ENCODE measurements at regions not wholly inside any gene's neighbourhood (a gene's known extent, or its start where the extent isn't known, plus 50 kb on each side); places are given as distances from the start of the nearest gene placed in this dataset.
"Not testable (repeated sequence)": the region's sequence is repeated elsewhere in the genome, so short reads cannot be mapped to it uniquely, and the experiment has no call there.

DNA sequence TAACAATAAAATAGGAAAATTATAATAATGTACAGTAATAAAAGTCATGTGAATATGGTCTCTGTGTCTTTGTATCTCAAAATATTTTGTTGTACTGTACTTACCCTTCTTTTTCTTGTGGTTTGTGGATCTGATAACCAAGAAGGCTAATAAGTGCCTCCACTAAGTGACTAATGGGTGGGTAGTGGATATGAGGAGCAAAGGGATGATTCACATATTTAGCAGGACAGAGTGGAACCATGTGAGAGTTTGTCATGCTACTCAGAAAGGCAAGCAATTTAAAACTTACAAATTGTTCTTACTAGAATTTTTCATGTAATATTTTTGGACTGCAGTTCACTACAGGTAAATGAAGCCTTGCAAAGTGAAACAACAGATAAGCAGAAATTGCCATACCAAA, 1241.2 kb upstream of the CDH2 start:
- no peak for DNase-seq (ENCODE audit: low read depth, low spot score)

DNA sequence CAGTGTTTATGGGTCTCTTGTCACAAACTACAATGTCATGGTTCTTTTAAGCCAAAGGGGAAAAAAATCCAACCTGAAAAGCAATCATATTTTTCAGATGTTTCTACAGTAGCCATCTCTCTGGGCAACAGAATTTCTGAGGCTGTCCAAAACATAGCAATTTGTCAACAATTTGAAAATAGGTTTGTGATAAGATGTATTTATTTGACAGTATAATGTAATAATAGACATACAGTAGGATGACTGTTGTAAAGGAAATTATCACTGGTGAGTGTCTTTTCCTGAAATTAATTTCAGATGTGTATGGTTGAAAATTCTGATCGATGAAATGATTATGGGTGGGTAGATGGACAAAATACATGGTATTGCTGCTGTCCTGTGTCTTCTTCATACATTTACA, 1230.1 kb upstream of the CDH2 start:
- no peak for DNase-seq (ENCODE audit: low read depth, low spot score)

DNA sequence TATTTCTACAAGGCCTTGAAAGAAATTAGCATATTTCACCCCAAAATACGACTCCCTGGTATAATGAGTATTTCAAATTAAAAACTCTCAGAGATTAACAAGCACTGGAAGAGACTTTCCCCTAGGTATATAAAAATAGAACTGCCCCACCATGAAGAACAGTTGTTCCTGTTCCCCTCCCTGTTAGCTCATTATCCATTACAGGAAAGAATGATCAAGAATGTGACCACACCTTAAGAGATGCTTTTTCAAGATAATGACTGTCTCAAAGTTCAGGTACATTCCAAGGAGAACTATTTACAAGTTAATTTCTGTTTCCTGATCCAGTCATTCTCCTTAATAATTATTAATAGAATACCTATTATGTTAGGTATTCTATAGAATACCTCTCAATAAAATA, 1220.6 kb upstream of the CDH2 start:
- no peak for DNase-seq (ENCODE audit: low read depth, low spot score)

DNA sequence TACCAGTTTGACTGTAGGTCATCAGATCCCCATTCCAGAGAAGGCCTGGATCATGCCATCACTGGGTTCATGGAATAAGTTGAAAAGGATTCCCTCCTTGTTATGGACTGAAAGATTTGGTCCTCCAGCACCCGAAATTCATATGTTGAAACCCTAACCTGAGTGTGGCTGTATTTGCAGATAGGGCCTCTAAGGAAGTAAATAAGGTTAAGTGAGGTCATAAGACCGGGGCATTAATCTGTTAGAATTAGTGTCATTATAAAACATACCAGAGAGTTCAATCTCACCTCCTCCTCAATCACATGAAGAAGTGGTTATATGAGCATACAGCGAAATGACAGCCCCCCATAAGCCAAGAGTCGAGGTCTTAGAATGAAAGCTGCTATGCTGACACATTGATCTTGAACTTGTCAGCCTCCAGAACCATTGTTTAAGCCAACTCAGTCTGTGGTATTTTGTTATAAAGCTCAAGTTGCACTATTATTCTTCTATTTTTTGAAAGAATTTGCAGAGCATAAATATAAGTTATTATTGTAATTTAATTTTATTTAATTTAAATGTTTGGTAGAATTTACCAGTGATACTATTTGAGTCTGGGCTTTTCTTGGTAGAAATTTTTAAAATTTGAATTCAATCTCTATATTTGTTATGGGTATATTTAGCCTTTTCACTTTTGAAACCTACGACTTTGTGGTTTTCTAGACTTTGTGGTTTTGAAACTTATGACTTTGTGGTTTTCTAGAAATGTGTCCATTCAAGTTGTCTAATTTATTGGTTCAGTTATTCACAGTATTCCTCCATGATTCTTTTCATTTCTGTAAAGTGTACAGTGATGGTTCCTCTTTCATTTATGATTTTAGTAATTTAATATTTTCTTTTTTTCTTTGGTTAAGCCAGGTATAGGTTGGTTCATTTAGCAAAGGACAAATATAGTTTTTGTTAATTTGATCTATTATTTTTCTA, 1206.7 kb upstream of the CDH2 start:
- DNase-seq (ENCODE audit: low read depth, low spot score): no peak

DNA sequence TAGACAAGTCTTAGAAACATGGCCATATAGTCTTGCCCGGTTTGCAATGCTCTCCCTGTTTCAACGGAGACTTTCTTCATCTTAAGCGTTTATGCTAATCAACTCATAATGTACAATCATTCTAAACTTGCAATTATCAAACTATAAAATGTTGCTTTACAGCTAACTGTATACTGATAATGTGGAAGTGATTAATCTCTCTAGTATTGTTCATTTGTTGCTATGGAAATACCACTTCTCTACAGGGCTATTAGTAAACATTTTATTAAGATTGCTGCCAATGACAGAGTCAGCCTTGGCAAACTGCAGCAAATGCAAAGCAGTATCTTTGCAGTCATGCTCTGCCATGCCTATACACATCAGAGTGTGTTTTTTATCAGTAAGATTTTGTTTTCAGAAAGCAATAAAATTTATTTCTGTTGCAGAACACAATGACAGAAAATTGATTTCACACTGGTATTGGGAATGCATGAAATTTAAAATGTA, 1201.8 kb upstream of the CDH2 start:
- no peak for DNase-seq (ENCODE audit: low read depth, low spot score)

DNA sequence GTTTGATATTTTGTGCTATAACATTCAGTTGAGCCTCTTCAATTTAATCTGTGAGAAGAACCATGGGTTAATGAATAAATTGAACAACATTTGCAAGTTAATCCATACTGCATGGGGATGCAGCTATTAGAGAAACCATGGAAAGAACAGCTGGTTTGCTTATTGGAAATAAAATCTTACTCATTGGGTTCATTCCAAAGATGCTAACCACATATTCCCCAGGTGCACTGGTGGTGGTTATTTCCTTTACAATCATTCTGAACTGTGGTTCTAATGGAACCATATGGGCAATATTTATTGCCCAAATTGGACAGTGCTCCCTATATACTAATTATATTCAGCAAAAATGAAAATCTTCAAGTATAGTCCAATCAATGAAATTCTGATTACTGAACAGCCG, 1200.4 kb upstream of the CDH2 start:
- no peak for DNase-seq (ENCODE audit: low read depth, low spot score)

DNA sequence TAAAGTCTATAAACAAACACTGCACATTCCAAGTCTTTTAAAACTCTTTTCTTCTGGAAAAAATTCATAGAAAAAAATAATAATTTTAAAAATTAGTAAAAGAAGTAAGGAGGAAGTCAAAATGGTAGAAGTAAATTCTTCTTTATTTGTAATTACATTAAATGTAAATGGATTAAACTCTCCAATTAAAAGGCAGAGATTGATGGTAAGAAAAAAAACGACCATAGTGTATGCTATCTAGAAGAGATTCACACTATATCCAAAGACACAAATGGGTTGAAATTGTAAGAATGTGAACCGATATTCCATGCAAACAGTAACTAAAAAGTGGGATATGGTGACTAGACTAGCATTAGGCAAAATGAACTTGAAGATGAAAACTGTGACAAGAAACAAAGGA, 1196.1 kb upstream of the CDH2 start:
- DNase-seq (ENCODE audit: low read depth, low spot score): no peak

DNA sequence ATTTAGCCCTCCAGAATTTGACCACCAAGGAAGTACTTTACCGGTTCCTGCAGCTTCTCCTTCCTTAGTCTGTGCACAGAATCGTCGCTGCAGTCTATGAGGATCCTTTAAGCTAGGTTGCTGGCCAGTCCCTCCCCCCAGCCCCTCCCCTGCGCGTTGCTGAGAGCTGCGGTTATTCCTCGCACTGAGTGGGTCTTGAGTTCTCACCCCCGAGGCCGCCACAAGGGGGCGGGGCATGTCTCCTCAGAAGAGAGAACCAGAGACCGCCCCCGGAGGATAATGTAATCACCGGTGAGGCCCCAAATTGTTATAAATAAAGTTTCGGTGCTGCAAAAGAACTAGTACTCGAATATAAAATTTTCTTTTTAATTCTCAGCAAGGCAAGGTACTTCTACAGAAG, 1184.9 kb upstream of the CDH2 start:
- peak; percentile 85 for DNase-seq (ENCODE audit: low read depth, low spot score)

DNA sequence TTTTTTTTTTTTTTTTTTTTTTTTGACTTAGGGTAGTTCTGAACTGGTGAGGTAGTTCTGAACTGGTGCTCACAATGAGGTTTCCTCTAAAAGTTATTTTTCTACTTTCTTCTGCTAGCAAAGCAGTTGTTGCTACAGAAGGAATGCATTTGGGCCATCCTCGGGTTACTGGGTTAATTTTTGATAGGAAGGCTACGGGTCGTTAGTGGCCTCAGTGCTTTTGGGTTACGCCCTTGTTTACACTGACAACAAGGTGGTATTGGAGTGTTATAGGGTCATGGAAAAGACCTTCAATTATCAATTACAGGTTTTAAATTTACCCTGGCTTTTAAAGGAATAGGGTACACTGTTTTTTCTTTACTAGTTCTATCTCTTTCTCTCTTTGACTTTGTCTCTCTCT, 1183.7 kb upstream of the CDH2 start:
- not testable (repeated sequence) for DNase-seq (ENCODE audit: low read depth, low spot score)

DNA sequence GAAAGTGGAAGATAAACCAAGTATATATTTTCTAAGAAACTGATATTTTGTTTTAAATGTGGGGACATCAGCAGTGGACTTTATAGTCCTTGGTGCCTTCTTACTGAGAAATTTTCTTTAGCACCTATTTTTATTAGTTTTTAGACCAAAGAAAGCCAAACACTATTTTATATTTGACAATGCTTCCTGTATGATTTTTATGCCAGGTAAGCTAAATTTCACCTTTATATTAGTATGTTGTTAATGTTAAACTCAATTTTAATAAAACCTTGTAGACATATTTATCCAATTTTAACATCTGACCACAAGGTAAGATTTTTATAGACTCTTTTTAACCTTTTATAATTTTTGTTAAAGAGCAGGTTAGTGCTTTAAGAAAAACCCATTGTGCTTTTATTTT, 1182.3 kb upstream of the CDH2 start:
- DNase-seq (ENCODE audit: low read depth, low spot score): not testable (repeated sequence)

DNA sequence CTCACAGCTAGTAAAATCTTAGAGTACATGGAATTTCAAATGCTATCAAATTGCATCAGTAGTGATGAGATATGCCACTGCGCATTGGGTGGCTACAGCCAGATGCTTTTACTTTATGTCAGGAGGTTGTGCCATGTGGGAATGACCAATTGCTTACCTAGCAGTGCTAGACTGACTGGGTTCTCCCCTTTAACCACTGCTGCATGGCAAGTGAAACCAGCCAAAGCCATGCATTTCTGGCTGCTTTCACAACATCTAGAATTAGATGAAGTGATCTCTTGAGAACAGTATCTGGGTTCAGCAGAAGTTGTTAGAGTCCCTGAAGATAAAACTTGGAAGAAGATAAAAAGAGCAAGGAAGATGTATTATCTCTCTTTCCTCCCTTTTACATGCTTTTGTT, 1174.2 kb upstream of the CDH2 start:
- no peak for DNase-seq (ENCODE audit: low read depth, low spot score)

DNA sequence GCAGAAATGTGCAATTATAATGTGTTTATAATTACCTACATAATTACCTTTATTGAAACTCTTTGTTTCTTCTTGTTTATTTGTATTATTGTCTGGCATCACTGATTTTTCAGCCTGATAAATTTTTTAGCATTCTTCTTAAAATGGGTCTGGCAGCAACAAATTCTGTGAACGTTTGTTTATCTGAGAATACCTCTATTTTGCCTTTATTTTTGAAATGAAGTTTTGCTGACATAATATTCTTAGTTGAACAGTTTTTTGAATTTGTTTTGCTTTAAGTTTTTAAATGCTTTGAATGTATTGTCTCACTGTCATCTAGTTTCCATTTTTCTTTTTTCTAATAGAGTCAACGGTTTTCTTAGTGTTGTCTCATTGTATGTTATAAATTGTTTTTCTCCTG, 1152.0 kb upstream of the CDH2 start:
- no peak for DNase-seq (ENCODE audit: low read depth, low spot score)

DNA sequence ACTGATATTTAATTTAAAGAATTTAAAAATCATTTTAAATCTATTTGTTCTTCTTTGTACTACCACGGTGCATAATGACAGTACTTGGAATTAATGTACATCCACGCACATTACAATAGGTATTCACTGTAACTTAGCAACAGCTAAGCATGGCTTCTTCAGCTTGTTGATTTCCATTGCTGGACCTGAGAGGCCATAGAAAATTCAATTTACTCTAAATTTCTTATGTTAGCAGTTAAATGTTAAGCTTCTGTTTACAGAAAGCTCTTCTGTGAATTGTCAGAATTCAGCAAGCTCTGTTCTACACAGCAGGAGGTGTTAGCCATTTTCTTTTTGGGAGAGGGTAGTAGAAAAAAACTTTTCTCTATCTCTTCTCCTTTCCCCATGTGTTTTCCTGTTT, 1149.3 kb upstream of the CDH2 start:
- DNase-seq (ENCODE audit: low read depth, low spot score): no peak

DNA sequence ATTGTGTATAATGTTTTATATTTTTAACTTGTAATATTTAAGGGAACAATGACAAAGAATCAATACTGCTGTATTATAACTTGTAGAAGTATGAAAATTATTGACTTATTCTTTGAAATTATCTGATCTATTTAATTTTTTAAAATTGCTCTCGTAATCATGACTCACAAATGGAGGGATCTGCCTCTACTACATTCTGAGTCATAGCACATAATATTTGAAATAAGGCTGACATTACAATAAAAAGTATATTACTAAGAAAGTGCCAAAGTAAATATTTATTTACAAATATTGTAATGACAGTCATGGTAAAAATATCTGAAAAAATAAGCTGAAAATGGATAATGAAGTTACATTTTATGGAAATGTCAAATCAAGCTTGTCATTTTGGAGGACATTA, 1144.6 kb upstream of the CDH2 start:
- no peak for DNase-seq (ENCODE audit: low read depth, low spot score)

DNA sequence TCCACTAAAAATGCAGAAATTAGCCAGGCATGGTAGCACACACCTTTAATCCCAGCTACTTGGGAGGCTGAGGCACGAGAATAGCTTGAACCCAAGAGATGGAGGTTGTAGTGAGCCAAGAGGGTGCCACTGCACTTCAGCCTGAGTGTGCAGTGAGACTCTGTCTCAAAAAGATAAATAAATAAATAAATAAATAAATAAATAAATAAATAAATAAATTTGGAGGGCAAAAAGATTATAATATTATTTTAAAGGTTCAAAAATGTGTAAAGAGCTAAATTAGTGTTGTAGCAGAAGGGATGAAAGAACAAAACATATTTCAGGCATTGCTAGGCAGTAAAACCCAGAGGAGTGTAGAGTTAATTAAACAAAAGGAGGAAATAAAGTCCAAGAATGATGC, 1136.4 kb upstream of the CDH2 start:
- DNase-seq (ENCODE audit: low read depth, low spot score): no peak

DNA sequence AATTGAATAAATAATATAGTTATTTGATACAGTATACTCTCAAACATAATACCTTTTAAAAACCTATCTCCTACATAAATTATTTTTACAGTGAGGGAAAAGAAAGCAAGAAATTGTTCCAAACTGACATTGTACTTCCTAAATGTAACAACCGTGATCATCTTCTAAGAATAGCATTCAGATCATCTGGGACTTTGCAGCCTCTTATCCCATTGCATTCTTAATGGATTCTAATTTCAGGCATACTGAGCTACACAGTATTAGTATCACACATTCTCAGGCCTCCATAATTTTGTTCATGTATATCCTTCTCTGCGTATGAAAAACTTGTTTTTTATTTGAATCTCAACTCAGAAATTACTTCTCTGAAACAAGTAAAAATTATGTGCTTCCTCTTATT, 1134.7 kb upstream of the CDH2 start:
- no peak for DNase-seq (ENCODE audit: low read depth, low spot score)

DNA sequence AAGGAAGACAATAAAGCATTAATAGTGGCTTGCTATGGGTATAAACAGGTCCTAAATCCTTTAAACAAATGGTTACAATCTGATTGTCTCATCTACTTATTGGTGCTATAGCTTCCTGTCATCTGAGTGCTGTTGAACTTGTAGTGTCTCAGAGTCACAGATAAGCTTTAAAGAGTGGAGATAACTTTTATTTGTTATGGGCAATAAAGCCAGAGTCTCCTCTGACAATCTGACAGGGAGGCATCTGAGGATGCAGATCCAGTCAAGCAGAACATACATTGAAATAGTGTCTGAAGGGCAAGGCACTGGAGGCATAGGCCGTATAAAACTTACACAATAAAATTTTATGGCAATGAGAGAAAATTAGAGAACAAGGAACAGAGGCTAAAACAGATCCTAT, 1132.4 kb upstream of the CDH2 start:
- DNase-seq (ENCODE audit: low read depth, low spot score): no peak

DNA sequence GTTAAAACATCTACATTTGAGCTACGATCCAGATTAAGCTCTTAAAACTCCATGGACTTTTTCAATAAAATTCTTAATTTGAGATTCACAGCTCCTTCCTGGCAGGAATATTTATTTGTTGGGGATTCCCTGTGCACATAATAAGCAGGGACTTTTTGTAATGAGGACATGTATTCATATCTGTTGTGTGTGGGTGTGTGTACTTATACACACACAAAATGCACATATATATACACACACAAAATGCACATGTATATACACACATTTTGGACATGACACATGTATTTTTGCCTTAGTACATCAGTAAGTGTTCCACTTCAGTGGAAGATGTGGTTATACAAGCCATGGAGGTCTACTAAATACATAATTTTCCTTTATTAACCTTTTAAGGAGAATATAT, 1131.1 kb upstream of the CDH2 start:
- DNase-seq (ENCODE audit: low read depth, low spot score): no peak

DNA sequence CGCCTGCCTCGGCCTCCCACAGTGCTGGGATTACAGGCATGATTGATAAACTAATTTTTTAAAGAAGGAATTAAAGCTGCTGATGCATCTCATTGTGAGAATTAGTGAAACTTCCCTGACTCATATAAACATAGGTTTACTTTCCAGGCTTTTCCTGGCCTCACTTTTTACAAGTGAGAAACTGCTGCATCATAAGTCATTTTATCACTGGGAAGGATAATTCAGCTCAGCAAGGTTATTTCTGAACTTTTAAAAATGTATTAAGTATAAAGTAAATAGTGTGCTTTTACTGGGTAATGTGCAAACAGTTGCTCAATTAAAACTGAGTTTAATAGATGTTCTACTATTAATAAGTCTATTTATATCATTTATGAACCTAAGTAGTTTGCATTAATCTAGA, 1130.3 kb upstream of the CDH2 start:
- no peak for DNase-seq (ENCODE audit: low read depth, low spot score)

DNA sequence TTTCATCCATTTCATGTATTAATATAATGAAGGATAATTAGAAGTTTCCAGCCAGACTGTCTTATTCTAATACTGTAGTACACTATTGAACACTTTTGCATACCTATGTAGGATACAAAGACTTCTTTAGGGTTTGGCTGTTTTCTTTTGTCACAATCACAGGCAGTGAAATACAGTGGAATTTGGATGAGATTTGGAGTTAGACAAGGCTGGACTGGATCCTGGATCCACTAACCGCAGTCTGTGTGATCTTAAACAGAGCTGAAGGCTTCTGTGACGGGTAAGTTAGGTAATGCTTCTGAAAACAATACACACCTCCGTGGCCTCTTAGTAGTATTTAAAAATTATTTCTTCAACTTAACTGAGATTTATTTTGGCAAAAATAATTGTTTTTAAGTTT, 1128.6 kb upstream of the CDH2 start:
- DNase-seq (ENCODE audit: low read depth, low spot score): no peak

DNA sequence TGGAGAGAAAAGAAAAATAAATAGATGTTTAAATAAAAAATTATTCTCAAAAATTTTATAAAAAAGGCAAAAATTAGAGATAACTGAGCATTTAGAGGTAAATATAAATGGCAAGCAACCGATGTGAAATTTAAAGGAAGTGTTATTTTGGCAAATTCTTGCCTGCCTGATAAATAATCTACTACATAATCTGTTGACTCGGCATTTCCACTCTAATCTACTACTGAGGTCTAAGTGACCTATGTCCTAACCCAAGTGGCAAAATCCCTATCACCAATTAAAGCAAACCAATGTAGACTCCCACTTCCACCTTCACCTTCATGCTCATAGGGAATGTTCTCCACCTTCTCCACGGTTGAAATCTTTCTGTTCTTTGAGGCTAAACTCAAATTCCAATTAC, 1124.1 kb upstream of the CDH2 start:
- DNase-seq (ENCODE audit: low read depth, low spot score): no peak

DNA sequence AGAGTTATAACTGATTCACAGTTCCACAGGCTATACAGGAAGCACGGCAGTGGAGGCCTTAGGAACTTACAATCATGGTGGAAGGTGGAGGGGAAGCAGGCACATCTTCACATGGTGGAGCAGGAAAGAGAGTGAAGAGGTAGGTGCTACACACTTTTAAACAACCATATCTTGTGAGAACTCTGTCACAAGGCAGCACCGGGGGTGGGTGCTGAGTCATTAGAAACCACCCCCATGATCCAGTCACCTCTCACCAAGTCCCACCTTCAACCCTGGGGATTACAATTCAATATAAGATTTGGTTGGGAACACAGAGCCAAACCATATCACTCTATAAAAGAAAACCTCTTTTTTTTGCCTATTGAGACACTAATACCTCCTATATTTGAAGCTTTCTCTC, 1108.5 kb upstream of the CDH2 start:
- DNase-seq (ENCODE audit: low read depth, low spot score): no peak

DNA sequence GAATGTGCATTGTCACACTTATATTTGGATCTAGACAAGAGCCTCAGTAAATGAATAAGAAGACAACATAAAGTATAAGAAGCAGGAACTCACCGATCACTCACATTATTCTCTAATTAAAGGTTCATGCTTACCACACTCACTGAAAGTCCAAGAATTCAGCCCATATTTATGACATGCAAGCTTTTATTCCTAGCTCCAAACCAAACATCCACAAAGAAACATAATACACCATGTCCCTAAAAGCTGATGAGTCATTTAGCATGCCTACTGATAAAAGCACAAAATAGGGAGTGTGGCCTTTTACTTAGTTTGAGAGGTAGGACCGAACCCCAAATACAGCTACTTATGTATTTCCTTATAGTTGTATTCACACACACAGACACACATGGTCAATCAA, 1094.6 kb upstream of the CDH2 start:
- no peak for DNase-seq (ENCODE audit: low read depth, low spot score)

DNA sequence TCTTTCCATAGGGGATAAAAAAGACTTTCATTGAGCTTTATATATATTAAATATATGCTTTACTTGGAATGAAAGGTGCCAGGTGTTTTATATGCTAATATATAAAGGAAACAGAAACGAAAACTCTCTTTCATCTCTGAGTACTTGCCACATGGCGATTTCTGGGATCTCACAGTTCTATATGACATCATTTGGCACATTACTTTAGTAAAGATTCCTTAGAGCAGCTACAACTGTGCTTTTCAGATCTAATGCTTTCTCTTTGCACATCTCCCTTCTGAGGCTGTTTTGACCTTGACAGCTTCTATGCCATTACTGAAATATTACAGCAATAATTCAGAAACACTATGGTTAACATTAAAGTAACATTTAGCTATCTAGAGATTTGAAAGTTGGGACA, 1082.9 kb upstream of the CDH2 start:
- no peak for DNase-seq (ENCODE audit: low read depth, low spot score)
